H1 (cell line): ENCODE measurements at regions not wholly inside any gene's neighbourhood (a gene's known extent, or its start where the extent isn't known, plus 50 kb on each side); places are given as distances from the start of the nearest gene placed in this dataset.

Experiments used
- CTCF ChIA-PET: fragments of 300-600 bp; sonication (Branson Sonifier 250); formaldehyde crosslinking; loops from one replicate; lab custom pipeline; 2021; ENCODE audit not compliant: partially characterized antibody; lab: Charles Lee
- POLR2A ChIA-PET: fragments of 300-600 bp; sonication (Branson Sonifier 250); formaldehyde crosslinking; loops from one replicate; lab custom pipeline; 2021; ENCODE audit warnings: inconsistent platforms; ENCODE audit not compliant: partially characterized antibody; lab: Charles Lee
- DNase-seq, 2 experiments: peaks; one replicate each; pipeline versions ENCODE4 v3.0.0 to v3.0.0-alpha.2; 2010 to 2022; ENCODE audit warnings: low spot score in 2 of 2, low read depth in 1 of 2, mixed read lengths in 1 of 2
- FAIRE-seq: peaks from 2 replicates; lab custom pipeline; 2011; peaks lifted over from hg19 to GRCh38; lab: Jason Lieb, UNC
- H2AFZ ChIP-seq: 2 replicates; pipeline ENCODE4 v1.8.1; 2012; ENCODE audit warnings: low read length, inconsistent platforms
- H2AK5ac ChIP-seq: 2 replicates; pipeline ENCODE4 v1.6.1; 2013; ENCODE audit warnings: low read depth, low read length
- H2BK120ac ChIP-seq: replicated peaks from 2 replicates; pipeline ENCODE3; 2013; ENCODE audit warnings: low read depth, low read length, inconsistent platforms
- H2BK12ac ChIP-seq: 2 replicates; pipeline ENCODE4 v1.6.1; 2013; ENCODE audit warnings: low read depth, low read length
- H2BK15ac ChIP-seq: 2 replicates; pipeline ENCODE4 v1.6.1; 2013; ENCODE audit warnings: low read length
- H2BK20ac ChIP-seq: 2 replicates; pipeline ENCODE4 v1.6.1; 2013; ENCODE audit warnings: low read length
- H2BK5ac ChIP-seq: 2 replicates; pipeline ENCODE4 v1.6.1; 2013; ENCODE audit warnings: low read depth, low read length
- H3K14ac ChIP-seq: 2 replicates; pipeline ENCODE4 v1.6.1; 2013; ENCODE audit warnings: inconsistent platforms; ENCODE audit not compliant: insufficient read length
- H3K18ac ChIP-seq: 2 replicates; pipeline ENCODE4 v1.6.1; 2013; ENCODE audit warnings: low read length; ENCODE audit errors: extremely low read depth
- H3K23ac ChIP-seq: 2 replicates; pipeline ENCODE4 v1.6.1; 2013; ENCODE audit warnings: inconsistent platforms; ENCODE audit not compliant: insufficient read length
- H3K23me2 ChIP-seq: 2 replicates; pipeline ENCODE4 v1.6.1; 2013; ENCODE audit warnings: low read depth, low read length
- H3K27ac ChIP-seq: 2 replicates; pipeline ENCODE4 v1.6.1; 2011; ENCODE audit warnings: low read depth, low read length, inconsistent platforms
- H3K27me3 ChIP-seq, 4 experiments: replicated peaks in 1 of 4; 1 replicate in 1 of 4; 2 replicates in 3 of 4; pipeline versions ENCODE4 v1.6.1 to v1.8.1; 2011 to 2013; ENCODE audit warnings: low read length in 3 of 4, mild to moderate bottlenecking in 3 of 4, inconsistent platforms in 2 of 4, mixed read lengths in 2 of 4, moderate library complexity in 1 of 4; ENCODE audit not compliant: control insufficient read depth in 3 of 4, insufficient read depth in 3 of 4; ENCODE audit errors: extremely low read depth in 1 of 4
- H3K36me3 ChIP-seq, 4 experiments: 2 replicates each; pipeline versions ENCODE4 v1.6.1 to v1.8.1; 2011 to 2013; ENCODE audit warnings: mild to moderate bottlenecking in 4 of 4, low read length in 3 of 4, moderate library complexity in 2 of 4, control low read depth in 1 of 4, inconsistent platforms in 1 of 4; ENCODE audit not compliant: insufficient read depth in 4 of 4, control insufficient read depth in 2 of 4
- H3K4ac ChIP-seq: replicated peaks from 2 replicates; pipeline ENCODE3; 2013; ENCODE audit warnings: low read length, low read depth, mixed read lengths, inconsistent platforms; ENCODE audit not compliant: insufficient read length
- H3K4me1 ChIP-seq, 4 experiments: replicated peaks in 1 of 4; 1 replicate in 1 of 4; 2 replicates in 3 of 4; pipeline versions ENCODE4 v1.6.1 to v1.8.1; 2011 to 2013; ENCODE audit warnings: low read length in 3 of 4, inconsistent platforms in 2 of 4, mixed read lengths in 1 of 4; ENCODE audit not compliant: insufficient read depth in 4 of 4, control insufficient read depth in 3 of 4
- H3K4me2 ChIP-seq, 2 experiments: 2 replicates each; pipeline versions ENCODE4 v1.6.1 to v1.8.1; 2011 to 2013; ENCODE audit warnings: low read depth in 2 of 2, low read length in 2 of 2, control low read depth in 1 of 2, inconsistent platforms in 1 of 2, mild to moderate bottlenecking in 1 of 2; ENCODE audit not compliant: insufficient read depth in 1 of 2
- H3K4me3 ChIP-seq, 4 experiments: fragments of 200-600, 300-600 bp in 1 of 4; sonication (generic), shearing (Covaris generic), sonication (Bioruptor Twin) in 1 of 4; 2 replicates each; pipeline versions ENCODE4 v1.5.1 to v1.8.1; 2011 to 2016; ENCODE audit warnings: low read length in 4 of 4, low read depth in 3 of 4, control low read depth in 2 of 4, inconsistent platforms in 2 of 4, mild to moderate bottlenecking in 2 of 4, mixed read lengths in 1 of 4, moderate library complexity in 1 of 4; ENCODE audit not compliant: insufficient read depth in 2 of 4; ENCODE audit errors: extremely low read depth in 1 of 4
- H3K56ac ChIP-seq: replicated peaks from 2 replicates; pipeline ENCODE3; 2013; ENCODE audit warnings: low read depth, mild to moderate bottlenecking, mixed read lengths, low read length, inconsistent platforms; ENCODE audit not compliant: insufficient read length
- H3K79me1 ChIP-seq: 2 replicates; pipeline ENCODE4 v1.6.1; 2013; ENCODE audit warnings: low read depth, low read length, control low read depth
- H3K79me2 ChIP-seq, 2 experiments: 2 replicates each; pipeline versions ENCODE4 v1.6.1 to v1.8.1; 2012 to 2013; ENCODE audit warnings: low read length in 2 of 2, mild to moderate bottlenecking in 2 of 2, inconsistent platforms in 1 of 2; ENCODE audit not compliant: insufficient read depth in 2 of 2, control insufficient read depth in 1 of 2
- H3K9ac ChIP-seq, 4 experiments: replicated peaks in 1 of 4; 1 replicate in 1 of 4; 2 replicates in 3 of 4; pipeline versions ENCODE4 v1.6.1 to v1.8.1; 2011 to 2013; ENCODE audit warnings: low read depth in 3 of 4, low read length in 3 of 4, control low read depth in 2 of 4, mild to moderate bottlenecking in 2 of 4, moderate library complexity in 2 of 4, inconsistent platforms in 1 of 4; ENCODE audit errors: extremely low read depth in 1 of 4
- H3K9me3 ChIP-seq, 2 experiments: 2 replicates each; pipeline versions ENCODE4 v1.6.1 to v1.8.1; 2012 to 2013; ENCODE audit warnings: mild to moderate bottlenecking in 2 of 2, moderate library complexity in 2 of 2, control low read depth in 1 of 2, inconsistent platforms in 1 of 2, low read depth in 1 of 2, low read length in 1 of 2, mixed read lengths in 1 of 2; ENCODE audit not compliant: insufficient read depth in 2 of 2
- H4K20me1 ChIP-seq, 2 experiments: replicated peaks in 1 of 2; 2 replicates each; pipeline versions ENCODE3 to v1.8.1; 2011 to 2013; ENCODE audit warnings: inconsistent platforms in 2 of 2, low read length in 2 of 2, mild to moderate bottlenecking in 1 of 2; ENCODE audit not compliant: insufficient read depth in 2 of 2, control insufficient read depth in 1 of 2
- H4K5ac ChIP-seq: 2 replicates; pipeline ENCODE4 v1.6.1; 2013; ENCODE audit warnings: low read length, low read depth, mixed read lengths, inconsistent platforms; ENCODE audit not compliant: insufficient read length
- H4K8ac ChIP-seq: 2 replicates; pipeline ENCODE4 v1.8.0; 2013; ENCODE audit warnings: mild to moderate bottlenecking, moderate library complexity, low read length, inconsistent platforms; ENCODE audit not compliant: insufficient read depth; ENCODE audit errors: extremely low read depth
- H4K91ac ChIP-seq: replicated peaks from 2 replicates; pipeline ENCODE3; 2013; ENCODE audit warnings: low read length, mixed read lengths, inconsistent platforms; ENCODE audit not compliant: insufficient read length
- TBP ChIP-seq: IDR thresholded peaks from 2 replicates; pipeline ENCODE4 v1.6.1; 2011; ENCODE audit warnings: low read depth, low read length, improper control_type of control experiment
- WGBS, 2 experiments: shearing (Covaris generic) in 1 of 2; methylation state at CpG; one replicate each; pipeline versions ENCODE4 v1.1.6 to v1.1.7; 2013 to 2015; ENCODE audit warnings: low lambda C conversion rate in 2 of 2, mixed read lengths in 2 of 2, inconsistent platforms in 1 of 2, low coverage in 1 of 2, missing lambda C conversion rate in 1 of 2; ENCODE audit not compliant: insufficient replicate concordance in 2 of 2, insufficient coverage in 1 of 2, insufficient read length in 1 of 2; ENCODE audit errors: extremely low coverage in 1 of 2, missing lambda C conversion rate in 1 of 2; 5-methylcytosine and 5-hydroxymethylcytosine counted together
- TF ChIP-seq, protein P1 (sequence below): IDR thresholded peaks from 2 replicates; pipeline ENCODE4 v1.6.1; 2012; ENCODE audit warnings: inconsistent platforms

- whole genome bisulfite sequencing, 2 experiments, result 95% methylated on average over 5 of the region's 5 CpGs; no CpG with 5 or more reads in 1 of the 2 experiments
- H4K5ac ChIP-seq, result no peak overlapping the region
- CTCF ChIA-PET, result interaction anchor here (0.6 kb wide), 1 partner anchor 288 kb away, joined by 3 read pairs; no protein-coding TSS in a partner anchor
Measured at GRCh38 chr5:124878583-124879342, 132.3 kb upstream of the ZNF608 start.

More at GRCh38 chr5:124878583-124879342, 132.3 kb upstream of the ZNF608 start:
- no peak overlapping the region for H2BK15ac ChIP-seq
- H3K23me2 ChIP-seq, result no peaks in the 10 kb centered on the region
- no peak overlapping the region for H3K4me3 ChIP-seq
- no peaks in the 10 kb centered on the region for H3K79me1 ChIP-seq
- no peaks in the 10 kb centered on the region for H4K20me1 ChIP-seq
- no peak overlapping the region for H2BK20ac ChIP-seq
- H3K27ac ChIP-seq, result no peak overlapping the region
- FAIRE-seq, result no peak
- TF ChIP-seq, protein P1, sequence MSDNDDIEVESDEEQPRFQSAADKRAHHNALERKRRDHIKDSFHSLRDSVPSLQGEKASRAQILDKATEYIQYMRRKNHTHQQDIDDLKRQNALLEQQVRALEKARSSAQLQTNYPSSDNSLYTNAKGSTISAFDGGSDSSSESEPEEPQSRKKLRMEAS, result no peak
- TF ChIP-seq TBP, result no peak
- TF ChIP-seq, all 59 proteins: peak for 0
- Histone ChIP-seq H3K4me1 (peaks cover 0 to 5% (median 3%) of the 10 kb centered on the region in 4 experiments; a peak in 3 of 7 replicates), H4K8ac (no peak overlapping the region), H3K18ac (no peak overlapping the region), H3K9ac (no peak overlapping the region), H3K79me2 (no peaks in the 10 kb centered on the region), H3K4ac (no peak overlapping the region), H4K91ac (no peak overlapping the region), H3K4me2 (no peak overlapping the region), H3K27me3 (no peaks in the 10 kb centered on the region), H2BK5ac (no peak overlapping the region), H3K23ac (no peak overlapping the region), H2AK5ac (no peak overlapping the region), H2BK12ac (no peak overlapping the region), H3K56ac (no peak overlapping the region), H2BK120ac (no peak overlapping the region), H3K9me3 (no peaks in the 10 kb centered on the region), H2AFZ (no peak overlapping the region), H3K14ac (no peak overlapping the region), H3K36me3 (no peaks in the 10 kb centered on the region)
- DNase-seq, result no peak
- POLR2A ChIA-PET, result no interaction called here
